GM19328 (cell line): ENCODE measurements at regions not wholly inside any gene's neighbourhood (a gene's known extent, or its start where the extent isn't known, plus 50 kb on each side); places are given as distances from the start of the nearest gene placed in this dataset.

Experiments
- ATAC-seq: cut with Tn5 transposase; IDR thresholded peaks from one replicate; pipeline ENCODE4 v1.9.1; 2021; ENCODE audit warnings: mild to moderate bottlenecking, moderate library complexity; ENCODE audit not compliant: unreplicated experiment

DNA sequence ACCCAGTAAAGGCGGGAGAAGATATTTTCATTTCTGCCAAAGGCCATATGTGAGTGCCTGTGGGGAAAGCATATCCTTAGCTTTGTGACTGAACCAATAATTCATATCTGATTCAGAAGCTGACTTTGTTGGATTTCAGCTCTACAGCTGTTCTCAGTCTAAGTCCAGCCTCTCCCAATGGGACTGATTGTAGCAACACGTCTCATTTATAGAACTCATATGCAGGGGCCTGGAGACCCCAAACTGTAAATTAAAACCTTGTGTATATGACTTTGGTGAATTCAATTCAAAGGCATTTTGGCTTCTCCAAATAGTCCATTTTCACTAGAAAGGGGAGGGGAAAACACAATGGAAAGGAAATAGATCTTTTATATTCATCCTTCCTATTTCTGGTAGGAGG lies 250.4 kb upstream of the SORL1-AS1 start:
- ATAC-seq: no peak

DNA sequence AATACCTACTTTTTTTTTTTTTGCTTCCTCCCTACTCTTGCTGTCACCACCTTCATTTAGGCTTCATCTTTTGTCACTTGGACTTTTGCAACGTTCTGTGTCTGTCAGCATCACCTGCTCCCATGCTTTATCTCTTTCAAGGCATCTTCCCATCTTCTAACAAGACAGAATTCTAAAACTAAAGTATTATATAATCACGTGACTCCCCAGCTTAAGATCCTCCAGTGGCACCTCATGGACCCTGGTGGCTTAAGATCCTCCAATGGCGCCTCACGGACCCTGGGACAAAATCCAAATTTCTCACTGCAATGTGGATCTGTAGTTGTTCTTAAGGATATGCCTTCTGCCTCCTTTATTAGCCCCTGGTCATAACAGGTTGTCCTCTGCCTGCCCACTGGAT lies 248.2 kb upstream of the SORL1-AS1 start:
- no peak for ATAC-seq

DNA sequence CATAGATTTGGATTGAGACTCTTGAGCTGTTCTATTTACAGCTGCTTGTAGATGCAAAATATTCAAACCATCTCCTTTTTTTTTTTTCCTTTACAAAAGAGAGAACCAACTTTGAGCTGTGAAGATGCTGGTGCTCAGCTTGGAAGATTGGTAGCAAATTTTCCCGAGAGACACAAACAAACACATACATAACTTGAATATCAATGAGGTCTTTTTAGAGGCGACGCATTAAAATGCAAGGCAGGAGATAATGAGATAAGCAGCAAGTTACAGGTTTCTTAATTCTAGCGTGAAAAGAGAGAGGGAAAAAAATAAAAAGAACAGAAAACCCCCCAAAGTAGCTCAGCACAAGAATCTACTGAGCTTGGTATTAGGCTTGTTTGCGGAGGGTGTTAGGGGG lies 247.0 kb upstream of the SORL1-AS1 start:
- no peak for ATAC-seq

DNA sequence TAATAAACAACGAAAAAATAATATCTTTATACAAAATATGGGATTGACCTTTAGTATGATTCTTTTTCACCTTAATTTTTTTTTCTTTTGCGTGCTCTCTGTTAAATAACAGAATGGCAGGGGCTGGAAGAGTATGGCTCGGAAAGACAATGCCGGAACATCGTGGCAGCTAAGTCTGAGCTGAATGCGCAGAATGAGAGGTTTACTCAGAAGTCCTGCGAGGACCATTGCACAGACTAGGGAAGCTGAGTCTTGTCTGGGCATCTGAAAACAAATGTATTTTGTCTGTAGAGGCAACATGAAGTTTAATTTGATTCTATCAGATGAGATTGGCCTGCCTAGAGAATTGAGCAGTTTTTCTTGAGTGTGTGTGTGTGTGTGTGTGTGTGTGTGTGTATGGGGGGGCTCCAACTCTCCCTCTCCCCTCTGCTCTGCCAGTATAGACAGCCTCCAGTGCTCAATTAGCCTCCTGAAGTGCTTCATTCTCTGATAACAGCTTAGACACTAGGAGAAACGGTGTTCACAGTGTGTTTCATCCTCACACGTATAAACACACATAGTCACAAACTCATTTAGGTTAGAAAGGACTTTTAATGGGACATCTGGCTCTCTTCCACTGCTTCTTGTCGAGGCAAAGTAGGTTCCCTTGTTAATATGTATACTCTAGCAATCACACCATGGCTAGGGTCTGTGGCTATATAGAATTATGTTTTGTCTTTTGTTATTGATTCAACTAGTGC lies 244.3 kb upstream of the SORL1-AS1 start:
- no peak for ATAC-seq

DNA sequence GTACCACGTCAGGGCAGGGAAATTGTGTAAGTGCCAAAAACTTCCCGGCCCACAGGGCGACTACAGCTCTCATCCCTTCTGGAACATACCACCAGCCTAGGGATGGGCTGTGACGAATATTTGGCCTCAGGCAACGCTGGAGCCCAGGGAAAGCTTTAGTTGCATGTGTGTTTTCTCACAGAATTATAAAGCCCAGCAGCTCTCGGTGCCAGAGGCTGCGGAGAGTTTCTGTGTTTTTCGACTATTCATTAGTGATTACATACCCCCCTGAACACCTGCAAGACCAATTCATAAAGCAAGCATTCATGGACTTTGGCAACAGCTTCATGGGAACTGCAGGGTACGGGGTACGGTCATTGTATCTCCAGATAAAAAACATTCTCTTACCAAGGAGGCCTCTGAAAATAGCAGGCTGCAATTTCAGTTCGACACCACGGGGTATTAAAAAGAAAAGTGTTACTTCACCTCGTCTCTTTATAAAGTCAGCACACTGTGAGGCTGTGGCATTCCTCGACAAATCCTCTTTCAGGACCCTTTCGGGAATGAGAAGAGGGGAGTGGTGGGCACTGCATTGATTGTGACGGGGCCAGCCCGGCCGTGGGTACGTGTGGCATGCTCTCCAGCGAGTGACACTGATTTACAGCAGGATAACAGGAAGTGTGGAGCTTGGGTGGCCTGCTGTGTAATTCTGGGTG lies 243.6 kb upstream of the SORL1-AS1 start:
- no peak for ATAC-seq

DNA sequence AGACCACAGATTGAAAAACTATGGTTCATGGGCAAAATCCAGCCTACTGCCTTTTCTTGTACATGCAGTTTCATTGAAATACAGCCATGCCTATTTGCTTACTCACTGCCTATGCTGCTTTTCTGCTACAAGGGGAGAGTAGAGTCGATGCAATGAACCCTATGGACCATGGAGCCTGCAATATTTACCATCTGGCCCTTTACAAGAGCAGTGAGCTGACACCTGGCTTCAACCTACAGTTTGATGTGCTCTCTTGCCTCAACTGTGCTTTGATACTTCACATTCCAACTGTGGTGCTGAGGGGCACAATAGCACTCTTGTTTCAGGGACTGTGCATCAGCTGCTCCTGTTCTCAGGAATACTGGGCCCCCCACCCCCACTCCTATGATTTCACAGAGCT lies 239.5 kb upstream of the SORL1-AS1 start:
- no peak for ATAC-seq

DNA sequence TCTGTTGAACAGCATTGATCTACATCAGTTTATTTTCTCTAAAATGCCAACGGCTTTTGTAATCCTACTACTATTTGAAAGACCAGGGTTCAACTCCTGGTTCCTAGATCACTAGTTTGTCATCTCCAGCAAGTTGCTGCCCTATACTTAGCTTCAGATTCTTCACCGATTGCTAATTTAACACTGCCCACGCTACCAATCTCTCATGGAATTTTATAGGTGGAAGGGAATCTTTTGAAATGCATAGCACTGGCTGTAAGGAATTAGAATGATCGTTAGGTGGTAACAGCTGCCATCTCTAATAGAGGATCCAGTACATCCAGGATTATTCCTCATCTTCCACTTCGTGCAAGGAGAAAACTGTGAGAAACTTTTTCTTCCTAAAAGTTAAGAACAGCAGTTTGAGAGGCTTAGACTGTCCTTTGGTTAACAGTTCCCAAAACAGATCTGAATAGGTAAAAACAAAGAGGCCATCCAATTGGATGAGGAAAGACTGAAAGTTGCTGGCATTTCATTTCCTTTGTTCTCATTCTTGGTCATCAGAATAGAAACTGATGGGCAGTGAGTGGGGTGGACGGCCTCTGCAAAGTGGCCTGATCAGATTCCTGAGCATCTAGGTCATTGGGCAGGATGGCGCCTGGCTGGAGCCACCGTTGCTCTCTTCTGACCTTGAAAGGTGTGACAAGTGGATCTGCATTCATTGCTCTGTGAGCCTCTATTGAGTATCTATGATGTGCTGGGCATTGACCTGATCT lies 236.3 kb upstream of the SORL1-AS1 start:
- ATAC-seq: no peak

DNA sequence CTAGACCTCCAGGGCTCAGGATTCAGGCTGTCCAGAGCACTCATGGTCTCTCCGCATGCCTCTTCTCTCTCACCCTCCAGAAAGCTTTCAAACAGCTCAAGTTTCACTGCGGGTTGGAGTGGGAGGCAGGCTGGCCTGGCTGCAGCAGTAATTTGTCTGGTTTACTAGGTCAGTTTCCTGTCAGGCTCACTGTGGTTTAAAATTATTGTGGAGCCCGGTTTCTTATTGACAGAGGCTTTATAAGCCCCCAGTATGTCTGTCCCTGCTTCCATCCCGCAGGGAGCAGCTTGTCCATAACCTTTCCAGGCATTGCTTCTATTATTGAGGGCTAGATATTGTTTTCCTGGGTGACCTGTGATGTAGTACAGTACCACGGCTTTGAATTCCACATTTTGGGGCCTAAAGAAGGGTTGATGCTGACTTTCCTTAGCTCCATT lies 235.3 kb upstream of the SORL1-AS1 start:
- ATAC-seq: no peak

DNA sequence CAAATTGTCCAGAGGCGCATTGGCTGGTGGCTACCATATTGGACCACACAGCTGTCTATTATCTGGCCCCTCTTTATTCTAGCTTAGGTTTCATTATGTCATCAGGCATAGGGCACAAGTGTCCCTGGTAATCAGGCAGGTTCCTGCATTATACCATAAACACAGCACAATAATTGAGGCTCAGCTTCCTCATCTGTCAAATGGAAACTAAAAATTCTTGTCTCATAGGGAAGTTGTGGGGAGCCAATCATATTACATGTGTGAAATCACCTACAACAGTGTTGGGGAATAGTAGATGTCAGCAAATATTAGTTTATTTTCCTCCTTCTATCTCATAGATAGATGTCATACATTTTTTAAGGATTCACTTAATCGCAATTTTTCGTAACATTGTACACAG lies 231.0 kb upstream of the SORL1-AS1 start:
- no peak for ATAC-seq
